ENCODE measurements at regions not wholly inside any gene's neighbourhood (a gene's known extent, or its start where the extent isn't known, plus 50 kb on each side); places are given as distances from the start of the nearest gene placed in this dataset.
A peak's percentile ranks its signal among the peaks of the same experiment; 100 is the strongest.

DNA sequence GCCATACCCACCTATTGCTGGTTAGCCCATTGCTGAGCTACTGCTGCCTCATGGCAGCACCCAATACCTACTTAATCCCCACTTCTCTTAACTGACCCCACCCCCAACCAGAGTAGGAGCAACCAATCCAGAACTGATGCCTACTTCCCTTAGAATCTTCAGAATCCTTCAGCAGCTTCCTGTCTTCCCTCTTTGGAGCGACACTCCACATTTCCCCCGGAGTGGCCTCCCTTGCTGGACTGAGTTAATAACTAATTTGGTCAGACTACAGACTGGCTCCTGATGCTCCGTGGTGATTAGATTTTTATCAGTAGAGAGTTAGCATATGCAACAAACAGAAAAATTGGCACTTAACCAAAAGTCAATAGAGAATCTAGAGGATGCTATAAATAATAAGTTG lies 51.2 kb upstream of the UBR2 start:
- DNase-seq (ENCODE audit: low read depth) = no peak

- no peak for DNase-seq (ENCODE audit: low read depth)
These were observed 51.9 kb upstream of the UBR2 start for GRCh38 chr6:42511803-42512422.

DNA sequence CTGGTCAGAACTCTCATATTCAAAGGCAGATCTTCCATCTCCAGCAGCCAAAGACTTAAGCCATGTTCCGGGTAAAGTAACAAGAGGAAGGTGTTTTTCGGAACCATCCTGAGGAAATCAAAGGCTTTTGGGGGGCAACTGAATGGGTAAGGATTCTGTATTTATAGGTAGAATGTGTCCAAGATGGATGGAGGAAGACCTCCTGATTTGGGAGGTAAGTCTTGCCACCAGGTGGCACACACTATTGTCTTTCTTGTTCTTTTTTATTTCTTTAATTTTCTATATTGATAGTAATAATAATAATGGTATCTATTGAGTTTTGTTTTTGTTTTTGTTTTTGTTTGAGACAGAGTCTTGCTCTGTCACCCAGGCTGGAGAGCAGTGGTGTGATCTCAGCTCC lies 53.0 kb upstream of the UBR2 start:
- no peak for DNase-seq (ENCODE audit: low read depth)

DNA sequence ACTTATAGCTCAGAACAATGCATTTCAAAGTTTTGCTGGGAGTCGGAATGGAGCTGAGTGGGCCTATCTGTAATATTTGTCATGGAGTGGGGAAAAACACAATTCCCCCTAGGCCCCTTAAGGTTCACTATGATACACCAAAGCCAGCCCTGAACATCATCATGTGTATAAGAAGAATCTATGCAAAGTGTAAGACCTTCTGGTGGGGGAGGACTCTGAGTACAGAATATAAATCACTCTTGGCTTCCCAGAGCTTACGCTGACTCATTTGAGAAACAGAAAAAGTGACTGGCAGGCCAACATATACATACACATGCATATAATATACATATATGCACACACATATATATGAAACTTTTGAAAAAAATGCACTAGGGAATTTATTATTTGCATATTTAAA lies 54.1 kb upstream of the UBR2 start:
- DNase-seq (ENCODE audit: low read depth) = no peak

DNA sequence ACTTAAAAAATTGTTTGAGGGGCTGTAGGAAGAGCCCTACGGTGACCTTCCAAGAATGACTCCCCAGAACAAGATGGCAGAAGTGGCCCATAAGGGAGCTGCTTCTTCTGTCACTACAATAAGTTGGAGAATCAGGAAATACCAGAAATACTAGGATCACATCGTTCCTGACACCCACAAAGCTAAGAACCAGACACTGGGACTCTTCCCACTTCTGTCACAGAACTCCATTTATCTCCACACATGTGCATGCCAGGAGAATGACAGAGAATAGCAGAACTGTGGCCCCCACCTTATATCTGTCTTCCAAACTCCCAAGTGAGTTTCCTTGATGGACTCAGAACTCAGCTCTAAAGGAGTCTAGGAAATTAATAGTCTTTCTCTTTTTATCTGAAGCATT lies 54.6 kb upstream of the UBR2 start:
- DNase-seq (ENCODE audit: low read depth) = no peak

DNA sequence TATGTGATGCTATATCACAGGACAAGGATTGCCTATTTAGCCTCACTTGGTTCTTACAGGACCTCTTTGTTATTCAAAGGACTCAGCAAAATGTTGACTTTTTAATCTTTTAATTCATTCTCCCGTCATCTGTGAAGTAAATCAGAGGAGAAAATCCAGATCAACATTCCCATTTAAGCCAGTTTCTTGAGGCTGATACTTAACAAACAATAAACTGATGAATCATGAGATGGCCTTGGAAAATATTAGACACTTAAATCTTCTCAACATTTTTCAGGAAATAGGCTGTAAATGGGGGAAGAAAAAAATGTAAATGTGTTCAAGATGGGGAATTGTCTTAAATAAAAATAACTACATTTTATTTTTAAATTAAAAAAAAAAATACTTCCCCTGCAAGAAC lies 55.9 kb upstream of the UBR2 start:
- DNase-seq (ENCODE audit: low read depth) = peak; percentile 80

GRCh38 chr6:42507195-42507594 lies 55.5 kb upstream of the TRERF1 start:
- DNase-seq (ENCODE audit: low read depth) = no peak

GRCh38 chr6:42506070-42506469 lies 54.3 kb upstream of the TRERF1 start:
- no peak for DNase-seq (ENCODE audit: low read depth)

DNA sequence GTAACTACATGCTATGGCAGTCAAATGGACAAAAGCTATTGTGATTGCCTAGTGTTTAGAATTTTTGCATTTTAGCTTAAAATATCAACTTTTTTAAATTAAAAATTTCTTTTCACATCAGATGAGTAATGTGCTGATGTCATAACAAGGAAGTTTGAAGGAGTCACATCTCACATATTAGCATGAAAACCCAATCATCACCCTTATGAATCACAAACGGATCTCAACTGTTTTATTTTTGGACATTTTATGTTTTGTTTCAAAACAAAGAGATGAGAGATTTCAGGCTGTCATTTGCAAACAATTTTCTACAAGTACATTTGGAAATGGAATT lies 53.6 kb upstream of the TRERF1 start:
- DNase-seq (ENCODE audit: low read depth) = peak; percentile 71

DNA sequence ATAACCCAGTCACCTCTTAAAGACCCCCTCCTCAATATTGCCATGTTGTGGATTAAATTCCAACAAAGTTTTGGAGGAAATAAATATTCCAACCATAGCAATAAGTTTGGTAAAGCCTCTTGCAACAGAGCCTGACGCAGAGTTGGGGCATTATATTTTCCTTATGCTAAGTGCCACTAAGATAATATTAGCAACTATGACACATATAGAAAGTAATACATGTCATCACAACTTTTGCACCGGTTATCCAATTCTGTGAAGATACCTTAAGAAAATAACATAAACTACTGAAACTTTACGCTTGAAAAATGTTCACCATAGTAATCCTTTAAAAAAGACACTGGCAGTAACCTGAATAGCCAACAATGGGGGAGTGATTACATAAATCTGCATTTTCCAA lies 52.2 kb upstream of the TRERF1 start:
- DNase-seq (ENCODE audit: low read depth) = no peak

- DNase-seq (ENCODE audit: low read depth) = no peak
These were observed 51.3 kb upstream of the TRERF1 start for GRCh38 chr6:42502990-42503389.

- no peak for DNase-seq (ENCODE audit: low read depth)
These were observed 50.4 kb upstream of the TRERF1 start for GRCh38 chr6:42502127-42502526.

All from GM04503 (cell line).